ENCODE measurements at regions not wholly inside any gene's neighbourhood (a gene's known extent, or its start where the extent isn't known, plus 50 kb on each side); places are given as distances from the start of the nearest gene placed in this dataset.

DNA sequence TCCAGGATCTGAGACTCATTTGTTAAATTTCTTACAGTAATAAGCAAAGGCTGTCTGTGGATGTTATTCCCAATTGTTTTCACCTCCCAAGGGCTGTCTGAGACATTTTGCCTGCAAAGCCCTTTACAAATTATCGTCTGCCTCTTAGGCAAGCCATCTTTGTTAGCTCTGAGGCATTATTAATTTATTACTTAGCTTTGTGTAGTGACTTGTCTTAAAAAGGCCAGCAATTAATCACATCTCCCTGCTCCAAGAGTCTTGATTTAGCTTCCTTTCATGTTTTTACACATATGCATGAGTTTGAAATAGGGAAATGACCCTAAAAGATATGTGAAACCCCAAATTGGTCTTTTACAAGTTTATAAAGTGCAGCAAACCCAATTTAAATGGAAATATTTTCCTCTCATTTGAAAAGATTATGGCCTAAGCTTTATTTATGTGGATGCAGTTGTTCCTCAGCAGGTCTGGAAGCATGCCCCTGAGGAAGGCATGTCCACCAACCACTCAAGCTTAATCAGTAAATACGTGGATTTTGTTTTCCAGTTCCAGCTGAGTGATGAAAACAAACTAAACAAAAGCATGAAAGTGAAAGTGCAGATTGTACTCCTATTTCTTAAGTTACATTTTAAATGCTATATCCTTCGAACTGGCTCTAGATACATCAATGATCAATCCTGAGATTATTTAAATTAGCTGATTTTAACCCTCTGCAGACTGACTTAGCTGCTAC lies 173.6 kb upstream of the LNX1 start:
- no peak for TF ChIP-seq CTCF (conservative IDR thresholded peaks at IDR 0.05)
- Mint-ChIP-seq H3K27ac (no peak overlapping the region), H3K27me3 (no peaks in the 10 kb centered on the region), H3K4me1 (ENCODE audit: unreplicated experiment) (peaks cover 31% of the 10 kb centered on the region), H3K9me3 (peaks cover 6% of the 10 kb centered on the region), H3K4me3 (peak overlapping the region; percentile 12), H3K36me3 (no peaks in the 10 kb centered on the region)
- DNase-seq (ENCODE audit: extremely low spot score, unreplicated experiment): no peak

DNA sequence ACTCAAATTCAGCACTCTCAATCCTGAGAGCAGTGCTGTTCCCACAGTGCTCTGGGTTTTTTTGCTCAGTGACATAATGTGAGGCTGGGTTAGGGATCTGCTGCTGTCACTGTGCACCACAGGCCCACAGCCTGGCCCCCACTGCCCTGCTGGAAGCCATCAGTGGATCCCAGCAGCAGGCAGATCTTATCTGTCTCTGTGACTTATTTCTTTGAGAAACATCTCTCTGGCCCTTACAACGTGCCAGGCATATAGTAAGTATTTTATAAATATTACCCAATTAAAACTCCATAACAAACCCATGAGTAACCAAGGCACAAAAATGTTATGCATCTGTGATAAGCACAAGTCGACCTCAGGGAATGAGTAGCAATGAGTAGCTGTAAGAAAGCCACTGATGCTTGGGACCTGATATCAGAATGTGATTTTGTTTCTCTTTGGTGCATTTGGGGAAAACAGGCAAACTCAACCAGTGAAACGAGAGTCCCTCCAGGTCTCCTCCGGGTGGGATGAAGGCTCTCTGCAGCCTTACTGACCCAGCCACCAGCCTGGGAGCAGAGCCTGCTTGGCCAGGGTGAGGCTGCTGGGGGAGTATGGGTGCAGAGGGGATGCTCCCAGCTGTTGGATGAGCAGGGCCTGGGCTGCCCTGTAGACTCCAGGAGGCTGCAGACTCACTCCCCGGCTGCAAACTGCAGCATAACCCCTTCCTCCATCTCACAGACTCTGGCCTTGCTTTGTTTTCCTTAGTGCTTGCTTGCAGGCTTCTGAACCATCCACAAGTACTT lies 172.7 kb upstream of the LNX1 start:
- TF ChIP-seq CTCF (conservative IDR thresholded peaks at IDR 0.05): no peak
- Mint-ChIP-seq H3K4me3 (peak overlapping the region; percentile 12), H3K36me3 (no peaks in the 10 kb centered on the region), H3K4me1 (ENCODE audit: unreplicated experiment) (peaks cover 31% of the 10 kb centered on the region), H3K27me3 (no peaks in the 10 kb centered on the region), H3K27ac (no peak overlapping the region), H3K9me3 (peaks cover 6% of the 10 kb centered on the region)
- DNase-seq (ENCODE audit: extremely low spot score, unreplicated experiment): no peak

DNA sequence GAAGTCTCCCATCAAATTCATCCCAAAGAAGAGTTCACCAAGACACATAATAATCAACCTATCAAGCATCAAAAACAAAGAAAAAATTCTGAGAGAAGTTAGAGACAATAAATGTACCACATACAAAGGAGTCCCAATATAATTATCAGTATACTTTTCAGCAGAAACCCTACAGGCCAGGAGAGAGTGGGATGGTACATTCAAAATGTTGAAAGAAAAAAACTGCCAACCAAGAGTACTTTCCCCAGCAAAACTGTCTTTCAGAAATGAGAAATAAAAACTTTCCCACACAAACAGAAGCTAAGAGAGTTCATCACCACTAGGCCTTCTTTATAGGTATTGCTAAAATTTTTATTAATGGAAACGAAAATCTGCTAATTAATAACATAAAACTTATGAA lies 164.4 kb upstream of the LNX1 start:
- no peak for DNase-seq (ENCODE audit: extremely low spot score, unreplicated experiment)
- Mint-ChIP-seq H3K4me1 (ENCODE audit: unreplicated experiment) (no peaks in the 10 kb centered on the region), H3K27ac (no peak overlapping the region), H3K36me3 (no peaks in the 10 kb centered on the region), H3K9me3 (no peaks in the 10 kb centered on the region), H3K4me3 (no peak overlapping the region), H3K27me3 (no peaks in the 10 kb centered on the region)
- no peak for TF ChIP-seq CTCF (conservative IDR thresholded peaks at IDR 0.05)

GRCh38 chr4:53752124-53752523 lies 160.8 kb upstream of the LNX1 start:
- no peak overlapping the region for H3K4me3 Mint-ChIP-seq
- no peak for DNase-seq (ENCODE audit: extremely low spot score, unreplicated experiment)
- H3K4me1 Mint-ChIP-seq (ENCODE audit: unreplicated experiment): peaks cover 4% of the 10 kb centered on the region
- no peaks in the 10 kb centered on the region for H3K27me3 Mint-ChIP-seq
- no peaks in the 10 kb centered on the region for H3K9me3 Mint-ChIP-seq
- H3K27ac Mint-ChIP-seq: no peak overlapping the region
- H3K36me3 Mint-ChIP-seq: no peaks in the 10 kb centered on the region
- TF ChIP-seq CTCF (conservative IDR thresholded peaks at IDR 0.05): no peak

- no peaks in the 10 kb centered on the region for H3K9me3 Mint-ChIP-seq
- no peak overlapping the region for H3K27ac Mint-ChIP-seq
- no peak for DNase-seq (ENCODE audit: extremely low spot score, unreplicated experiment)
- no peak for TF ChIP-seq CTCF (conservative IDR thresholded peaks at IDR 0.05)
- no peak overlapping the region for H3K4me3 Mint-ChIP-seq
- no peaks in the 10 kb centered on the region for H3K27me3 Mint-ChIP-seq
- peaks cover 7% of the 10 kb centered on the region for H3K4me1 Mint-ChIP-seq (ENCODE audit: unreplicated experiment)
- H3K36me3 Mint-ChIP-seq: no peaks in the 10 kb centered on the region
Observed at GRCh38 chr4:53748328-53748772, 157.1 kb upstream of the LNX1 start.
